Neural progenitor cell (in vitro differentiated cells): ENCODE measurements at regions not wholly inside any gene's neighbourhood (a gene's known extent, or its start where the extent isn't known, plus 50 kb on each side); places are given as distances from the start of the nearest gene placed in this dataset.

Source experiments
- DNase-seq: peaks from one replicate; pipeline ENCODE4 v3.0.0-alpha.2; 2016; ENCODE audit warnings: low spot score
- H2AFZ ChIP-seq: fragments of 200-600 bp; sonication (generic); replicated peaks from 2 replicates; pipeline ENCODE4 v1.6.1; 2016; ENCODE audit warnings: antibody characterized with exemption
- H3F3A ChIP-seq: fragments of 200-600 bp; sonication (generic); 2 replicates; pipeline ENCODE4 v1.6.1; 2016; ENCODE audit warnings: antibody characterized with exemption, low read depth
- H3K27ac ChIP-seq: fragments of 200-600 bp; sonication (generic); 2 replicates; pipeline ENCODE4 v1.5.1; 2016; ENCODE audit warnings: mild to moderate bottlenecking
- H3K27me3 ChIP-seq: fragments of 200-600 bp; sonication (generic); 2 replicates; pipeline ENCODE4 v1.6.1; 2016; ENCODE audit warnings: mild to moderate bottlenecking, moderate library complexity
- H3K36me3 ChIP-seq: fragments of 200-600 bp; sonication (generic); 2 replicates; pipeline ENCODE4 v1.5.1; 2016
- H3K4me1 ChIP-seq: fragments of 200-600 bp; sonication (generic); 2 replicates; pipeline ENCODE4 v1.6.1; 2016; ENCODE audit warnings: mixed run types
- H3K4me2 ChIP-seq: fragments of 200-600 bp; sonication (generic); 2 replicates; pipeline ENCODE4 v1.6.1; 2016
- H3K4me3 ChIP-seq: fragments of 200-600 bp; sonication (generic); 2 replicates; pipeline ENCODE4 v1.5.1; 2016
- H3K79me2 ChIP-seq: fragments of 200-600 bp; sonication (generic); 2 replicates; pipeline ENCODE4 v1.6.1; 2016; ENCODE audit warnings: low read depth
- H3K9ac ChIP-seq: fragments of 200-600 bp; sonication (generic); 2 replicates; pipeline ENCODE4 v1.6.1; 2016
- H3K9me3 ChIP-seq: fragments of 200-600 bp; sonication (generic); 2 replicates; pipeline ENCODE4 v1.5.1; 2016; ENCODE audit warnings: low read depth
- H4K20me1 ChIP-seq: fragments of 200-600 bp; sonication (generic); 2 replicates; pipeline ENCODE4 v1.6.1; 2016; ENCODE audit warnings: low read depth
- H3K27ac Mint-ChIP-seq: 3 replicates; pipeline ENCODE4 v1.8.0; 2021; ENCODE audit warnings: mixed read lengths
- H3K27me3 Mint-ChIP-seq: 2 replicates; pipeline ENCODE4 v1.8.0; 2022; ENCODE audit warnings: low read depth, mild to moderate bottlenecking, inconsistent platforms, moderate library complexity, mixed read lengths; ENCODE audit not compliant: insufficient read depth
- H3K36me3 Mint-ChIP-seq: 3 replicates; pipeline ENCODE4 v1.8.0; 2021; ENCODE audit warnings: mixed read lengths
- H3K4me1 Mint-ChIP-seq: 3 replicates; pipeline ENCODE4 v1.8.0; 2021; ENCODE audit warnings: mixed read lengths
- H3K4me3 Mint-ChIP-seq: 3 replicates; pipeline ENCODE4 v1.8.0; 2021; ENCODE audit warnings: mild to moderate bottlenecking, moderate library complexity, mixed read lengths
- H3K9me3 Mint-ChIP-seq: 3 replicates; pipeline ENCODE4 v1.8.0; 2020; ENCODE audit warnings: mixed read lengths
- CTCF ChIP-seq: fragments of 200-600 bp; sonication (generic); IDR thresholded peaks from 2 replicates; pipeline ENCODE4 v1.5.1; 2017; ENCODE audit warnings: antibody characterized with exemption, mild to moderate bottlenecking
- EZH2 ChIP-seq: fragments of 200-600 bp; sonication (generic); IDR thresholded peaks from 2 replicates; pipeline ENCODE4 v1.6.1; 2017; ENCODE audit warnings: antibody characterized with exemption, mild to moderate bottlenecking, moderate library complexity
- EZH2phosphoT487 ChIP-seq: fragments of 200-600 bp; sonication (generic); IDR thresholded peaks from 2 replicates; pipeline ENCODE4 v1.6.1; 2017; ENCODE audit warnings: antibody characterized with exemption

- Histone ChIP-seq H4K20me1 (no peaks in the 10 kb centered on the region), H3K9ac (no peak overlapping the region), H2AFZ (no peak overlapping the region), H3K4me2 (peak overlapping the region; percentile 31), H3K4me1 (peaks cover 8% of the 10 kb centered on the region), H3F3A (no peaks in the 10 kb centered on the region), H3K79me2 (no peaks in the 10 kb centered on the region), H3K36me3 (no peaks in the 10 kb centered on the region), H3K4me3 (no peak overlapping the region), H3K9me3 (no peaks in the 10 kb centered on the region), H3K27me3 (no peaks in the 10 kb centered on the region), H3K27ac (peak overlapping the region; percentile 21)
- peaks cover 2% of the 10 kb centered on the region for H3K27me3 Mint-ChIP-seq
- no peak overlapping the region for H3K4me3 Mint-ChIP-seq
- H3K9me3 Mint-ChIP-seq, result no peaks in the 10 kb centered on the region
- peaks cover 14% of the 10 kb centered on the region for H3K4me1 Mint-ChIP-seq
- H3K36me3 Mint-ChIP-seq, result no peaks in the 10 kb centered on the region
- peak; percentile 19 for DNase-seq
- no peak overlapping the region for H3K27ac Mint-ChIP-seq
- no peak for TF ChIP-seq EZH2
- TF ChIP-seq EZH2phosphoT487, result no peak
- no peak for TF ChIP-seq CTCF
Observed at GRCh38 chr15:97597801-97598200, 362.7 kb upstream of the ARRDC4 start.

DNA sequence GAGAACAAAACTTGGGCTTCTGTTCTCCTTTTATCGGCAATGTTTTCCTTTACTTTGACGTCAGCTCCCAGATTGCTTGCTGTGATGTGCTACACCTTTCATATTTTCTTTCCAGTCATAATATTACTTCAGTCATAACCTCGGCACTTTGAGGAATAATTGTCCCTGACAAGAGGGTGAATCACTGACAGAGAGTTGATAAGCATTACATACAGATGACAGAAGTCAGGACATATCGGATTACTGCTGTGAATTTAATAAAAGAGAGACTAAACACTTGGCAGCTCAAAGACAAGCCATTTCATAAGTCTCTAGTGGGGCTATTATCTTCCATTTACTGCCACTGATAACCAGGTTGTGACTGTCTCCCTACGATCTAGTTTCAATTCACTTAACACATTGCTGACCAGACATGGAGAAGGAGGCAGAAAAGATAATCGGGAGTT, 362.1 kb upstream of the ARRDC4 start:
- Histone ChIP-seq H3K27ac (peak overlapping the region; percentile 21), H4K20me1 (no peaks in the 10 kb centered on the region), H3K4me3 (no peak overlapping the region), H3K9me3 (no peaks in the 10 kb centered on the region), H3K4me2 (peak overlapping the region; percentile 31), H2AFZ (no peak overlapping the region), H3K4me1 (peaks cover 8% of the 10 kb centered on the region), H3F3A (no peaks in the 10 kb centered on the region), H3K27me3 (no peaks in the 10 kb centered on the region), H3K9ac (no peak overlapping the region), H3K36me3 (no peaks in the 10 kb centered on the region), H3K79me2 (no peaks in the 10 kb centered on the region)
- H3K36me3 Mint-ChIP-seq, result no peaks in the 10 kb centered on the region
- H3K27me3 Mint-ChIP-seq, result peaks cover 2% of the 10 kb centered on the region
- no peak for TF ChIP-seq CTCF
- no peak for TF ChIP-seq EZH2
- TF ChIP-seq EZH2phosphoT487, result no peak
- H3K4me3 Mint-ChIP-seq, result no peak overlapping the region
- no peak for DNase-seq
- no peaks in the 10 kb centered on the region for H3K9me3 Mint-ChIP-seq
- no peak overlapping the region for H3K27ac Mint-ChIP-seq
- peaks cover 11% of the 10 kb centered on the region for H3K4me1 Mint-ChIP-seq

DNA sequence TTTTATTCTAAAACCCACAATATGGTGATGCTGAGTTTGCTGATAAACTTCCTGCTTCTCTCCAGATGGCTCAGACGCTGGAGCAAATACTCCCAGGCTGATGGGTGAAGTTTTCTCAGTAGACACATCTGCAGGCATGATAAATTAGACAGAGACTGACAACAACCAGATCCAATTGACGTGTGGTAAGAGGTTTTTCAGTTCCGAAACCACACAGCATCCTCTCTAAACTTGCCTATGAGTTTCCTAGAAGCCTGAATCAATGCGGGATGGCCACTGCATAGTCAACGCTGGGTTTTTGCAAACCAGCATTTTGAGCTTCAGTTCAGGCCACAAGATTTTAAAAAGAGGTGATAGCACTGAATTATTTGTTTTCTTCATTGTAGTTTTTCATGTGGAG, 360.3 kb upstream of the ARRDC4 start:
- H3K9ac ChIP-seq, result no peak overlapping the region
- H3K36me3 Mint-ChIP-seq, result no peaks in the 10 kb centered on the region
- DNase-seq, result no peak
- H3K27me3 Mint-ChIP-seq, result peaks cover 2% of the 10 kb centered on the region
- peaks cover 8% of the 10 kb centered on the region for H3K4me1 ChIP-seq
- H3K27ac ChIP-seq, result no peak overlapping the region
- H2AFZ ChIP-seq, result no peak overlapping the region
- H3F3A ChIP-seq, result no peaks in the 10 kb centered on the region
- H3K4me2 ChIP-seq, result no peak overlapping the region
- no peaks in the 10 kb centered on the region for H3K79me2 ChIP-seq
- no peaks in the 10 kb centered on the region for H3K36me3 ChIP-seq
- H3K4me3 Mint-ChIP-seq, result no peak overlapping the region
- TF ChIP-seq EZH2 (no peak), CTCF (no peak), EZH2phosphoT487 (no peak)
- no peaks in the 10 kb centered on the region for H3K9me3 ChIP-seq
- H3K27ac Mint-ChIP-seq, result no peak overlapping the region
- H3K9me3 Mint-ChIP-seq, result no peaks in the 10 kb centered on the region
- H4K20me1 ChIP-seq, result no peaks in the 10 kb centered on the region
- no peaks in the 10 kb centered on the region for H3K27me3 ChIP-seq
- no peak overlapping the region for H3K4me3 ChIP-seq
- peaks cover 11% of the 10 kb centered on the region for H3K4me1 Mint-ChIP-seq
